COLO829 (cell line): ENCODE measurements at regions not wholly inside any gene's neighbourhood (a gene's known extent, or its start where the extent isn't known, plus 50 kb on each side); places are given as distances from the start of the nearest gene placed in this dataset.
"Not testable (repeated sequence)": the region's sequence is repeated elsewhere in the genome, so short reads cannot be mapped to it uniquely, and the experiment has no call there.

ENCODE experiments used
- DNase-seq: peaks from one replicate; pipeline ENCODE4 v3.0.0; 2012; ENCODE audit warnings: low spot score

DNA sequence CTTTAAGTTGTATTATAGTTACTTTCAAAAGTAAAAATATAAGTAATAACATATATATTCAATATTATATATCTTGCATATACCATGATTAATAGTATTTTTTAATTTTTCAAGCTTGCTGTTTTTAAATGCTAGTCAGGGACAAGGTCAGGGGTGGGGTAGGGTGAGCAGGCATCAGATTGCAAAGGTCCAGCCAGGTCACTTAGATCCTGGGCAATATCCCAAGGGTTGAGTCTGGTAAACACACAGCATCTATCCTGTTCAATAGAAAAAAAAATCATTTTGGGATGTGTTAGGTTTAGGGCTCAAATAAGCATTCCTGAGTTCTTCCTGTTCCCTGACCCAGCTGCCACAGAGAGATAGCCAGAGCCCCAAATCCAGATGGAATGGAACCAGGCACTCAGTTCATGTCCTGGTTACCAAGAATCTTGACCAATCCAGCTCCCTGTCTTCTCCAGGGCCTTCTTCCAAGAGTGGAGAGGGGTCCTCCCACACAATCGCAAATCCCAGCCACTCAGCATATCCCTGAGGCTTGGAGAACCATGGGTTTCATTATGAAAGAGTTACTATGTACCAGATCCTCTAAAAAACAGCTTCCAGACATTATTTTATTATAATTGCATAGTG lies 134.9 kb upstream of the TOP1 start:
- DNase-seq = no peak

DNA sequence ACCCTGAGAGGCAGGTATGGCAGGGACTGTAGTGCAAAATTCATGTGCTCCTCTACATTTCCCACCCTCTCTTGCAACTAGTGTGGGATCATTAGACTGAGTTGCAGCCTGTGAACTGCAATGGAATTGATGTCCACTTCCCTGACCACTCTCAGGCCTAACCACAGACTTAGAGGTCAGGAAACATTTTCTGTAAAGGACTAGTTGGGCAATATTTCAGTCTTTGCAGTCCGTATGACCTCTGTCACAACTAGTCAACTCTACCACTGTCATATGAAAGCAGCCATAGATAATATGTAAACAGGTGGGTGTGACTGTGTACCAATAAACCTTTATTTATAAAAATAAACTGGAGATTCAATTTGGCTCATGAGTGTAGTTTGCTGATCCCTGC lies 134.4 kb upstream of the TOP1 start:
- DNase-seq = no peak

DNA sequence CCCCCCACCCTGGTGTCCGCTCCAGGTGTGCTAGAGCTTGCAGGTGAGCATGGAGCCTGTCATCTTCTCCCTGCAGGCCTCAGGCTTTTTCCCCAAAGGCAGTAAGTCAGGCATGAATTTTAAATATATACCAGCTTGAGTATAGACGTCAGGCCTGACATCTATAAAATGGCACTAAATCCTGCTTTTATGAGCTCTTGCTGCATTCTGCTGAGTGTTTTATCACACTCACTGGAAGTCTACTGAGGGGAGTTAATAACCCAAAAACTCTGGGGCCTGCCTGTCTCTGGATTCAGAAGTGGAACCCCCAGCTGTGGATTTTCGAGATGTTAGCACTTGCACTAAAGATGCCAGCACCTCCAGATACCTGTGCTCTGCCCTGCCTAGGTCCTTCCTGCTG lies 133.4 kb upstream of the TOP1 start:
- no peak for DNase-seq

DNA sequence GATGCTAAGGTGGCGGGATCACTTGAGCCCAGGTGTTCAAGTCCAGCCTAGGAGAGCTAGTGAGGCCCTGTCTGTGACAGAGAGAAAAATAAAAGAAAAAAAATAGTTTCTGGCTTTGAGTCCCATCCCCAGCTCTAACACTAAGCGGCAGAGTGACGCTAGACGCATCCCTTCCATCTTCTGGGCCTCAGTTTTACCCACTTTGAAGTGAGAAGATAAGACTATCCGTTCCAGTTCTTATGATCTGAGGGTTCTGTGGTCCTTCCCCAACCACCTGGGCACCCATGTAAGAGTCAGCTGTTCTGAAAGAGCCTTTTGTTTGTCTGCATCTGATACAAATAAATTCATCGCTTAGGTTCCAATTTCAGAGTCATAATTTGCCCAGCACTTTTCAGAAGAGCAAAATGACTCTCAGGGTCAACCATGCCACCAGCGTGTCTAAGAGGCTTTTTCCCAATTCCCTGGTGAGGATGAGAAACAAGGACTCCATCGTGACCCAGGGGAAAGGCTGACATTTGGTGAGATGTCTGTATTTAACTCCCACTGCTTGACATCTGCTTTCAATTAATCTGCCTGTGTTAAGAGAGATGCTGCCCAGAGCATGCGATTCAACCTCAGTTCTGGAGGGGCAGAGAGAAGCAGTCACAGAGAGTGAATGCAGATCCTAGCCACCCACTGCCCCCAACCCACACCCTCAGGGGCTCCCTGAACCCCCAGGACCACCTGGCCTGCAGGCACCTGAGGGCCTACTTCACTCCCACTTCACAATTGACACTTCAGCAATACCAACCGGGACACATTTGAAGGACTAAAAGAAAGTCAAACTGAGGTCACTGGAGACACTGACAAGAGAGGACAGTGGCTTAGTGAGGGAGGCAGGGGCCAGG lies 131.6 kb upstream of the TOP1 start:
- no peak for DNase-seq

DNA sequence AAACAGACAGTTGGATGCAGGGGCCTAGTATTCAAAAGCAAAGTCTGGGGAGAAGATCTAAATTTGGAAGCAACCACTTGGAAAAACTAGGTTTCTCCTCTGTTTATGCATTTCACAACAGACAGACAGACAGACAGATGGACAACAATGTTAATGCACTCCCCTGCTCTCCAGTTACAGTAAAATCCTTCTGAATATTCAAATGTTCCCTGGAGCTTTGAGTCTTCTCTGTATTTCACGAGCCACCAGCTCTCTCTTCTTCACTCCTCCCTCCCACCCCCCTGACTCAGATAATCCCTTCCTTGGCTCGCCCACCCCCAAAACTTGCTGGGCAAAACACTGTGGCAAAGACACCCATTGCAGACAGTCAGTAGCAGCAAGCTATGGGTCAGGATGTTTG lies 129.3 kb upstream of the TOP1 start:
- DNase-seq = no peak

DNA sequence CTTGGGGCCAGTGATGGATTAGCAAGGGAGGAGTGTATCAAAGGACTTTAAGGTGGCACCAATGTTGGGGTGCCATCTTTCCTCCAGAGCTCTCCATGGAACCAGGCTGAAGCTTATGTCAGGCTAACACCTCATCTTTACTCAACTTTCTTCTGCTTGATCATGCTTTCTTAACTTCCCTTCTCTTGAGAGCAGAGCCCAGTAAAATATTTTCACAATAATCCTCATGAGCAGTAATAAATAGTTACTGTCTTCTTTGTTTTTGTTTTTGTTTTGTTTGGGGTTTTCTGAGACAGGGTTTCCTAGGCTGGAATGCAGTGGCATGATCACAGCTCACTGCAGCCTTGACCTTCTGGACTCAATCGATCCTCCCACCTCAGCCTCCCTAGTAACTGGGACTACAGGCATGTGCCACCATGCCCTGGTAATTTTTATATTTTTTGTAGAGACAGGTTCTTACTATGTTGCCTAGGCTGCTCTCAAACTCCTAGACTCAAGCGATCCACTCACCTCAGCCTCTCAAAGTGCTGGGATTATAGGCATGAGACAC lies 127.9 kb upstream of the TOP1 start:
- no peak for DNase-seq

DNA sequence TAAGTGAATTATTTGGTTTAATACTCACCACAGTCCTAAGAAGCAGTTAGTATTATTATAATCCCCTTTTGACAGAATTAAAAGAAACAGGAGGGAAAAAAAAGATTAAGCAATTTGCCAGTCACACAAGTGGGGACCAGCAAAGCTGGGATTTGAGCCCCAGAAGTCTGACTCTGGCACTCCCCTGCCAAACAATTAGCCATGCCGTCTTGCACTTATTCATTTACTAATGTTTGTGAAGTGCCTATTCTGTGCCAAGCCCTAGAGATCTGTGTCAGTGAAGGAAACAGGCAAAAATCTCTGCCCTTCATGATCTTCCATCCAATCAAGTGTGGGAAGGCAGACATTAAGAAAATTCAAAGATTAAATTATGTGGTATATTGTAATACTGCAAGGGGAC lies 126.0 kb upstream of the TOP1 start:
- no peak for DNase-seq

DNA sequence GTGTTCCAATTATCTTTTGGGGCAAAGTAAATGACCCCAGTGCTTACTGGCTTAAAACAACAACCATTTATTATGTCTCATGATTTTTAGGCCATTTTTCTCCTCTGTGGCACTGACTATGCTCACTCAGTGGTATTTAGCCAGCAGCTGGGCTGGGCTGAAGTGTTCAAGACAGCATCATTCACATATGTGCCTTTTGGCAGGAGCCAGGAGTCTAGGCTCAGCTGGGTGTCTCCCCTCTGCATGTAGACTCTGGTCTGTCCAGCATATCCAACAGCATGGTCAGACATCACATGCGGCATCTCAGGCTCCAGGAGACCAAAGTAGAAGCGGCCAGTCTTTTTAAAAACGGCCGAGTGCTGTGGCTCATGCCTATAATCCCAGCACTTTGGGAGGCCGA lies 120.3 kb upstream of the TOP1 start:
- no peak for DNase-seq

DNA sequence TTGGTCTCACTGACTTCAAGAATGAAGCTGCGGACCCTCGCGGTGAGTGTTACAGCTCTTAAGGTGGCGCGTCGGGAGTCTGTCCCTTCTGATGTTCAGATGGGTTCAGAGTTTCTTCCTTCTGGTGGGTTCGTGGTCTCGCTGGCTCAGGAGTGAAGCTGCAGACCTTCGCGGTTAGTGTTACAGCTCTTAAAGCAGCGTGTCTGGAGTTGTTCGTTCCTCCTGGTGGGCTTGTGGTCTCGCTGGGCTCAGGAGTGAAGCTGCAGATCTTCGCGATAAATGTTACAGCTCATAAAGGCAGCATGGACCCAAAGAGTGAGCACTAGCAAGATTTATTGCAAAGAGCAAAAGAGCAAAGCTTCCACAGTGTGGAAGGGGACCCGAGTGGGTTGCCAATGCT lies 119.1 kb upstream of the TOP1 start:
- DNase-seq = not testable (repeated sequence)

DNA sequence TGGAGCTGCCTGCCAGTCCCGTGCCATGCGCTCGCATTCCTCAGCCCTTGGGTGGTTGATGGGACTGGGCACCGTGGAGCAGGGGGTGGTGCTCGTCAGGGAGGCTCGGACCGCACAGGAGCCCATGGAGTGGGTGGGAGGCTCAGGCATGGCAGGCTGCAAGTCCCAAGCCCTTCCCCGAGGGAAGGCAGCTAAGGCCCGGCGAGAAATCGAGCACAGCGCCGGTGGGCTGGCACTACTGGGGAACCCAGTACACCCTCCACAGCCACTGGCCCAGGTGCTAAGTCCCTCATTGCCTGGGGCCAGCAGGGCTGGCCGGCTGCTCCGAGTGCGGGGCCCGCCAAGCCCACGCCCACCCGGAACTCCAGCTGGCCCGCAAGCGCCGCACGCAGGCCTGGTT lies 118.2 kb upstream of the TOP1 start:
- not testable (repeated sequence) for DNase-seq

DNA sequence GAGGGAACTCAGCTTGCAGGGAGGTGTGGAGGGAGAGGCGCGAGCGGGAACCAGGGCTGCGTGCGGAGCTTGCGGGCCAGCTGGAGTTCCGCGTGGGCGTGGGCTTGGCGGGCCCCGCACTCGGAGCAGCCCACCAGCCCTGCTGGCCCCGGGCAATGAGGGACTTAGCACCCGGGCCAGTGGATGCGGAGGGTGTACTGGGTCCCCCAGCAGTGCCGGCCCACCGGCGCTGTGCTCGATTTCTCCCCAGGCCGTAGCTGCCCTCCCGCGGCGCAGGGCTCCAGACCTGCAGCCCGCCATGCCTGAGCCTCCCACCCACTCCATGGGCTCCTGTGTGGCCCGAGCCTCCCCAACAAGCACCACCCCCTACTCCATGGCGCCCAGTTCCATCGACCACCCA lies 117.5 kb upstream of the TOP1 start:
- not testable (repeated sequence) for DNase-seq

DNA sequence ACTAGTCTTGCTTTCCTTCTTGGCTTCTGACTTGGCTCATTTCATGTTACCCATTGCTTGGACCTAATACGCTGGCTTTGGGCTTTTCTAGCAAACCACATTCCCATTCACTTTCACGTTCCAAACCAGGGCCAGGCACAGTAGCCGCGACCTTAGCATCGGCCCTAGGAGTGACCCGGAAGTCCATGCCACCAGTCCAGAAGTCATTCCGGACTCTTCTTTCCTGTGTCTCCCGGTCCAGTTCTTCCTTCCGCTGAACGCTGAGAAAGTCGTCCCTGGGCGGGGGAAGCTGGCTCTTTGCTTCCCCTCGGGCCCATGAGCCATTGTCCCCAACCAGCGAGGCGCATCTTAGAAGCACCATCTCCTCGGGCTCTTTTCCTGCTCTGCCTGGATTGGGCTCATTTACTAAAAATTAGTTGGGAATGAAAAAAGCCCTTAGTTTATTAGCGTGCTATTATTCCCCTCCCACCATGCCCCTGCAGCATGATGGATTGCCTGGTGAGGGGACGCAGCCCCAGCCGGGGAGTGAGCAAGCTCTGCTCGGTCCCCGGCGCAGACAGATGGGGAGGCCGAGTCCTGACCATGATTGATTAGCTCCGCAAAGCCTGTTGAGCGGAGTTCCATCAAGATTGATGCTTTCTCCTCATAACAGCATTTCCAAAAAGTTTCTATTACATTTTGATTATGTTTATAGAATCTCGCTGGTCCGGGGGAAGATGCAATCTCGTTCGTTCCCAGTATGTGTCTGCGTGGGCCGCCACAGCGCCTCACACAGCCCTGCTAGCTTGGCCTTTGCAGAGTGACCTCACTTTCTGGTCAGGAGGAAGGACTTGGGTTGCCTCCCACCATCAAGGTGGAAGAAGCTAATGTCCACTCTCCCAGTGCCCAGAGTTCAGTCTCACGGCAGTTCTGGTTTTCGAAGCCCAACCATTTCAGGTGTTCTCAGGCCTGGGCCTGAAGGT lies 115.1 kb upstream of the TOP1 start:
- DNase-seq = no peak

DNA sequence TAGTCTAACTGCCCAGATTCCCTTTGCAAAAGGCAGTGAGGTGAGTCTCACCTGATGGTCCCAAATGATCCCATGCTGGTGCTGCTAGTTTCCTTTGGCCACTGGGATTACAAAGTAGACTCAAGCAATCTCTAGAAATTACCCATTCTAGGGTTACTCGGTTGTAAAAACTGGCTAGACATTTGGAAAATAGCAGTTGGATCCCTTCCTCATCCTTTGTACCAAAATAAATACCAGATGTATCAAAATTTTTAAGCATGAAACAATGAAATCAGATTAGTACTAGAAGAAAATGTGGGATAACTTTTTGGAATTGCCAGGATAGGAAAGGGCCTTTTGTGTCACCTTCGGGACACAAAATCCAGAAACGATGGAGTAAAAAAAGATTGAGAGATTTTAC lies 112.9 kb upstream of the TOP1 start:
- DNase-seq = no peak

DNA sequence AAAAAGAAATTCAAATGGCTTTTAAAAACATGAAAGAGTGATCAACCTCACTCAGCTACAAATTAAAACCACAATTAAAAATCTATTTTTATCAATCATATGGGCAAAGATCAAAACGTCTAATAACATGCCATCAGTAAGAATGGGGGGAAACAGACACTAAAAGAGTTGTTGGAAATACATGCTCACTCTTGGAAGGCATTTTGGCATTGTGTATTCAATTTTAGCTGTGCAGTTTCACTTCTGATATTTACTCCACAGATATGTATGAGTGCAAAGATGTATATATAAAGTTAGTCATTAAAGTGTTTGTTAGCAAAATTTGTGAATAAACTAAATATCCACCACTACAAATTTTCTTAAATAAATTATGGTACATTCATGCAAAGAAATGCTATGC lies 112.3 kb upstream of the TOP1 start:
- no peak for DNase-seq

DNA sequence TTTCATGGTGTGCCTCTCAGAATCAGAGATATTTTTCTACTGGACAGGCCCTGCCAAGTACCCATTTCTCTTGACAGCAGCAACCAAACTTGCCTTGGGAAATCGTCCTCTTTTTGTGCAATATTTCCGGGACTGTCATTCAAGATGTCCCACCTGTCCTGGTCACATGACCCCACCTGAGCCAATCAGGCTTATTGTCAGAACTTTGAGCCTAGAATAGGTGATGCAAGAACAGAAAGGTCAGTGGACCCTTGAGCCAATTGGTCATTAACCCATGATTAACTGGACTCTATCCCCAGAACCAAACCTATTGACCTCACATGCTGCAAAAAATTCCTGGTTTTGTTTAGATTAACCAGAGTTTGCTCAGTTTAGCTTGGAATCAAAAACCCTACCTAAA lies 108.3 kb upstream of the TOP1 start:
- no peak for DNase-seq

DNA sequence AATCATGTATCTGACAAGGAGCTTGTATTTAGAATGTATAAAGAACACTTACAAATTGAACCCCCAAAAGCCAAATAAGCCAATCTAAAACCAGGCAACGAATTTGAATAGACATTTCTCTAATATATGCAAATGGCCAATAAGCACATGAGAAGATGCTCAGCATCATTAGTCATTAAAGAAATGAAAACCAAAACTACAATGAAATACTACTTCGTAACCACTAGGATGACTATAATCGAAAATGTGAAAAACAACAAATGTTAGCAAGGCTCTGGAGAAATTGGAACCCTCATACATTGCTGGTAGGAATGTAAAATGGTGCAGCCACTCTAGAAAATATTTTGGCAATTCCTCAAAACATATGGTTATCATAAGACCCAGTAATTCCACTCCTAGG lies 105.8 kb upstream of the TOP1 start:
- no peak for DNase-seq

DNA sequence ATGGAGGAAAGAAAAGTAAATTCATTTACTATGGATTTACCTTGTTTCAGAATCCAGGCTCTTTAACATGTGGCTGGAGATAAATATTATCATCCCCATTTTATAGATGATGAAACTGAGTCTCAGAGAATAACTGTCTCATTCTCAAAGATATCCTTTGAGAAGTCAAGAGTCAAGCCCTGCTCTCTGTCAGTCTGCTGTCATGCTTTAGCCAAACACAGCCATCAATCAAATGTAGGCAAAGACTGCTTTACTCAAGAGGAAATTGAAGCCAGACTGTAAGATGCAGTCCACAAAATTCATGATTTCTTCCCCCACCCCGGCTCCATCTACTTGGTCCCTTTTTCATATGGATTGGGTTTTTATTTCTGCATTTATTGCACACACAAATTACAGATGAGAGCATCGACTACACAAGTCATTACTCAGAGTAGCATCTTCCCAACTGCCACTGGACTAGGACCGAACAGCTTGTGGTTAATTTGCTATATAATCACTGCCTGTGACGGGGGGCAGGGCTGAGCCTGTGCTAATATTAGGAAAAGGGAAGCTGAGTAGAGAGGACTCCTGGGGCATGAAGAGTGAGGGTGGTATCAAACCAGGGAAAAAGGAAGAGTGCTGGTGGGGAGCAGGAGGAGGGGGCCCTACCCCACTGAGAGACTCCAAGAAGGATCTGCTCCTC lies 102.7 kb upstream of the TOP1 start:
- no peak for DNase-seq

DNA sequence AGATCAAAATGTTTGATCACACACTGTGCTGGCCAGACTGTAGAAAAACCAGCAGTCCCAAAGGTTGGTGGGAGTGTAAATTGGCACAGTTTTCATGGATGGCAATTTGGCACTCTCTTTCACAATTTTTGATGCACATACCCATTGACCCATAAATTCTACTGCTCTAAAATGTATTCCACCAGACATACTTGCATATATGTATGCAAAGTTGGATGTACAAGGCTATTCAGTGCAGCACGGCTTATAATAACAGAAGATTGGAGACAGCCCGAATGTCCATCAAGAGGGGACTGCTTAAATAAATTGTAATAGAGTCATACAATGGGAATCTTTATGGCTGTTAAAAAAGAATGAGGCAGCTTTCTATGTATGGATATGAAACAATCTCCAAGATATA lies 101.7 kb upstream of the TOP1 start:
- DNase-seq = no peak

DNA sequence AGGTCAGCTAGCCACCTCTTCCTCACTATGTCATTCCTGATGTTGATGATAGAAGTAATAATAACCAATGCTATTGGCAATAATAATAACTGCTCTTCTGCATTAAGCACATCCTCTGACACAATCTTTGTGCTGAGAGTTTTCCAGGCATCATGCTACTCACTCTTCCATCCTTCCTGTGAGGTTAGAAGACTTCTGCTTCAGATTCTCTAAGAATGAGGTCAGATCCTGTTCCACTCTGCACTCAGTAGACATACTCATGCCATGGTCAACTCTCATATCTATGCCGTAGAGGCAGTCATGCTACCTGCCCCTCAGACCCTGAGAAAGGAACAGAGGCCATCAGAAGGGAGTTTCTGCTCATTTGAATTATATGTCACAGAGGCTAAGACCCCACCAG lies 98.1 kb upstream of the TOP1 start:
- no peak for DNase-seq

DNA sequence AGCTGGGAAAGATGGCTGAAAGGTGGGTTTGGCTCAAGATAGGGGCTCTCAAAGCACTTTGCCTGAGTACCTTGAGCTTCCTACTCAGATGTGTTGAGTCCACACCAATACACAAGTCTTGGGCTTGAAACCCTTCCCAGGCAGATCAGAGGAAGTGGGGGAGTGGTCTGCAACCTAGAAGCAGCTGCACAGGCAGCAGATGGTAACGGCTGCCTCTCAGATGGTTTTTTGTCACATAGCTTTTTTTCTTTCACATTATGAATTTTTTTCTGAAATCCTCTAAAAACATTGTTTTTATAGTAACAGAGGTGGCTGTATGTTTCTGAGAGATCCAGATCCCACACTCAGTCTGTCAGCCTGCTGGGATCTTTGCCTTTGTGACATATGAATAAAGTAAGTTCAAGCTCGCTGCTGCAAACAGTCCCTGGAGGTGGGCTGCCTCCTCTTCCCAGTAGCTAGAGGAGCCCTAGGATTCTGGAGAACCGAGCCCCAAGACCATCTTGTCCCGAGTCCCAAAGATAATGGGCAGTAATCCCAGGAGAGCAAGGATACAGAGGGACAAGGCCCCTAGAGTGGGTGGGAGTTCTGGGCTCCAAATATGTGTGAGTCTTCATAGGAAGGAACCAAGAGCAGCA lies 97.1 kb upstream of the TOP1 start:
- DNase-seq = no peak

DNA sequence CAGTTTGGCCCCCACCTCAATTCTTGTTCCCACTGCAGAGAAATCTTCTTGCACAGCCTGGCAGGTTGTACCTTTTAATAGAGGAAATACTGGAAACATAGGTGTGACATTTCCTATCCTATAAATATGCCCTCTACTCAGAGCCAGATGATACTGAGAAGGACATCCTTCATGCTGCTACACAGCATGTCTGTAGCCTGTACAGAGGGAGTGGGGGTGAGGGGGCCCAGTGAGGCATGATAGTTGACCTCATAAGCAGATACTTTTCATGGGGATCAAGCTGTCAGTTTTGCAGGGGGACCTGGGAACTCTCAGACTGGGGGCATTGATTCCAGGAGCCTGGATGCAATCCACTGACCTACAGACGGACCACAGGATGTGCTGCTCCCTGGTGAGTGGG lies 96.2 kb upstream of the TOP1 start:
- DNase-seq = no peak
